ENCODE measurements at regions not wholly inside any gene's neighbourhood (a gene's known extent, or its start where the extent isn't known, plus 50 kb on each side); places are given as distances from the start of the nearest gene placed in this dataset.

DNA sequence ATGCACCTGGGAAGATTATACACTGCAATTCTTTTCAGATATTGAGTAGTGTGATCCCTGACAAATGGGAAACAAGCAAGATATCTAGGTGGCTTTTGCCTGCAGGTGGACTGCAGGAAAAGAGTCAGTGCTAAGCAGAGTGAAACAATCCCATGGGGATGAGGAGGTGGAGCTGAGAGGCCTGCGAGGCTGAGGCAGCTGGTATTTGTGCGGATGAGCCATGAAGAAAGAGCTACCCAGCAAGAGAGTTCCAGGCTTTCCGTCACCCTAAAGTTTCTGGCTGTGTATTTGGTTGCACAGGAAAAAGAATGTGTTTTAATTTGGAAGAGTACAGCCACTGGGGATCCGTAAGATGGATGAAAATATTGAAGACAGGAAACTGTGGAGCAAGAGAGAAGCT, 714.1 kb upstream of the COBL start:
- H3K4me3 ChIP-seq (ENCODE audit: low read length), result no peak overlapping the region
- H3K27me3 ChIP-seq (ENCODE audit: control insufficient read depth, insufficient read depth), result no peaks in the 10 kb centered on the region
- WGBS, result 52% methylated on average over 4 of the region's 4 CpGs
- ATAC-seq (peak in 1 of 2 donors; percentile 60), DNase-seq (no peak)
- H3K4me1 ChIP-seq (ENCODE audit: control insufficient read depth, insufficient read depth, low read length), result no peaks in the 10 kb centered on the region
- H3K27ac ChIP-seq (ENCODE audit: low read length), result no peak overlapping the region
- intact Hi-C loops (cut with DNase I), result no loop called here
- H3K9me3 ChIP-seq (ENCODE audit: control insufficient read depth, low read length), result no peaks in the 10 kb centered on the region

DNA sequence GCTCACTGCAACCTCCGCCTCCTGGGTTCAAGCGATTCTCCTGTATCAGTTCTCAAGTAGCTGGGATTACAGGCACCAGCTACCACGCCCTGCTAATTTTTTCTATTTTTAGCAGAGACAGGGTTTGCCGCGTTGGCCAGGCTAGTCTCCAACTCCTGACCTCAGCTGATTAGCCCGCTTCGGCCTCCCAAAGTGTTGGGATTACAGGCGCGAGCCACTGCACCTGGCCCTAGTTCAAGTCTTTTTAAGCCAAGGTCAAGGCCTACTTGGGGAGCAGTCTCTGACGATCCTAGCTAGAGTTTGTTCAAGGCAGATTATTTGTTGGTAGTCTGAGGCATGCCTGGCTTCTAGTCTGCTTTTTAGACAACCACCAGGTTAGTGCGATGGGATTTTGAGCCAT, 709.5 kb upstream of the COBL start:
- Histone ChIP-seq H3K27ac (ENCODE audit: low read length) (no peak overlapping the region), H3K27me3 (ENCODE audit: control insufficient read depth, insufficient read depth) (no peaks in the 10 kb centered on the region), H3K4me1 (ENCODE audit: control insufficient read depth, insufficient read depth, low read length) (no peaks in the 10 kb centered on the region), H3K9me3 (ENCODE audit: control insufficient read depth, low read length) (no peaks in the 10 kb centered on the region), H3K4me3 (ENCODE audit: low read length) (no peak overlapping the region)
- DNase-seq (peak in 2 of 3 donors; percentile 30 to 53), ATAC-seq (peak; percentile 41 to 43)
- WGBS, result 54% methylated on average over 11 of the region's 11 CpGs
- intact Hi-C loops (cut with DNase I), result no loop called here

DNA sequence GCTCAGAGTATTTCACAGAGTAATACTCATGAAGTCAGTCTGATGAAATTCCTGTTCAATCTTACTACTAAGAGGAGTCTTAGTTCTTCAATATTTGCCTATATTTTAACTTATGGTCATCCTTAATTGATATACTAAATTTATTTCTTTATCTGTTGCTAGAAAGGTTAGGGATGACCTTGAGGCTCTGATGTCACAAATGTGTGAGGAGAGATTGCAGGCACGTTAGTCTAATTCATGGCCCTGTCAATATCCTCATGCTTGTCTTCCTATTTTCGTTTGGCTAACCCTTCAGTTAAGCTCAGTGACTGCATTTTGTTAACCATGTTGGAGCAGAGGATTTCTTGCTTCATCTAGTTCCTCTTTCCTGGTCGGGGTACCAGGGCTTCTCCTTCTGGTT, 704.7 kb upstream of the COBL start:
- no peak overlapping the region for H3K27ac ChIP-seq (ENCODE audit: low read length)
- no peak for DNase-seq
- intact Hi-C loops (cut with DNase I), result no loop called here
- no peaks in the 10 kb centered on the region for H3K27me3 ChIP-seq (ENCODE audit: control insufficient read depth, insufficient read depth)
- H3K4me3 ChIP-seq (ENCODE audit: low read length), result no peak overlapping the region
- ATAC-seq, result no peak
- peaks cover 2% of the 10 kb centered on the region for H3K9me3 ChIP-seq (ENCODE audit: control insufficient read depth, low read length)
- H3K4me1 ChIP-seq (ENCODE audit: control insufficient read depth, insufficient read depth, low read length), result no peaks in the 10 kb centered on the region
- WGBS, result 19% methylated on average over 3 of the region's 3 CpGs

DNA sequence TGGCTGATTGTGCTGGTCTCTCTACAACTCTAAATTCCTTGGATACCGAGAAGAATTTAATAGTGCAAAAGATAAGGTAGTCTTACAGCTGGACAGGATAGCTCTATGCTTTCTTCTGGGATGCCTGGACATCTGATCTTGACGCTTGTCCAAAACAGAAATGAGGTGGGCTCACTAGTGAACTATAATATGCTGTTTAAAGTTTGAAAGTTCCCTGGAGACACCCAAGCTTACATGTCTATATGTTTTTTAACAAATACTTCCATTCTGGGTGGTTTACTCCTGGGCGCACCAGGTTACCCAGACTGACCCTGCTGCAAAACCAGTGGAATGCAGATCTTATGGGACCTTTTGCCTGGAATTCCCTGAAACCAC, 702.1 kb upstream of the COBL start:
- ATAC-seq (no peak), DNase-seq (no peak)
- no peaks in the 10 kb centered on the region for H3K4me1 ChIP-seq (ENCODE audit: control insufficient read depth, insufficient read depth, low read length)

DNA sequence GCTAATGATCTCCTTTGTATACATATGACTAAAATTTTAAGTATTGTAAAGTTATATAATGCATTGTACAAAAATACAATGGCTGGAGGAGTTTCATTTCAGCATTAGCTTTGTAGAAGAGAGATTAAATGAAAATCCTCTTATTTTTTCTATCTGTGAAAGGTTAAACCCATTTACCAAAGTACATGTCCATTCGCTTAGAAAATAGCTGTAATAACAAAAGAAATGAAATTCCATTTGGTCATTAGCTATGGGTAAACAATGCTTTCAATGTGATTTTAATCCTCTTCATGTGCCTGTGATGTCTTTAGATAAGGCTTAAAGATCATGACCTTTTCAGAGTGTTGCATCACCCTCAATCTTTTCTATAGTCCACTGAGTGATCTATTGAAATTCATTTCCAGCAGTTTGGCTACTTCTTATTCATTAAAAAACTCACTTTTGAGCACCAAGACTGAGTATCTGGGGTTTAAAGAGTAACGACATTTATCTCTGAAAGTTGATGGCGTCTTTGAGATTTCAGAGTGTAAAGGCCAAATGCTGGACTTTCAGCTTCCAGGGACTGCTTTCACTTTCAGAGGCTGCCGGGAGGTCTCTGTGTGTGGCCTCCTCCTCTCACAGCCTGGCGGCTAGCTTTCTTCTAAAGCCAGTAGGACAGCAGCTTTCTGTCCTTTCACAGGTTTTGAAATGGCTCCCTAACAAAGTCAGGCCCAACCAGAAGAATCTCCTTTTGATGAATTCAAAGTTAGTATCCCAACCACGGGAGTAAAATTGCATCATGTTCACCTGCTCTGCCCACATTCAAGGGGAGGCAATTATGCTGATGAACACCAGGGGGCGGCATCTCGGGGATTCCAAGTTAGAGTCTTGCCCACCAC, 701.4 kb upstream of the COBL start:
- Histone ChIP-seq H3K4me1 (ENCODE audit: control insufficient read depth, insufficient read depth, low read length) (no peaks in the 10 kb centered on the region), H3K27me3 (ENCODE audit: control insufficient read depth, insufficient read depth) (no peaks in the 10 kb centered on the region), H3K9me3 (ENCODE audit: control insufficient read depth, low read length) (peaks cover 2% of the 10 kb centered on the region), H3K4me3 (ENCODE audit: low read length) (no peak overlapping the region), H3K27ac (ENCODE audit: low read length) (no peak overlapping the region)
- intact Hi-C loops (cut with DNase I), result loop anchor here in 1 of 4 donors (10.0 kb wide), 1 partner anchor 63 kb away; no protein-coding TSS in a partner anchor
- WGBS, result 63% methylated on average over 8 of the region's 8 CpGs
- DNase-seq (peak in 1 of 3 donors; percentile 35), ATAC-seq (no peak)

More for the DNA sequence above, 702.1 kb upstream of the COBL start:
- WGBS, result 80% methylated on average over 3 of the region's 3 CpGs
- Histone ChIP-seq H3K27ac (ENCODE audit: low read length) (no peak overlapping the region), H3K27me3 (ENCODE audit: control insufficient read depth, insufficient read depth) (no peaks in the 10 kb centered on the region), H3K9me3 (ENCODE audit: control insufficient read depth, low read length) (peaks cover 2% of the 10 kb centered on the region), H3K4me3 (ENCODE audit: low read length) (no peak overlapping the region)
- intact Hi-C loops (cut with DNase I), result loop anchor here in 1 of 4 donors (10.0 kb wide), 1 partner anchor 64 kb away; no protein-coding TSS in a partner anchor

DNA sequence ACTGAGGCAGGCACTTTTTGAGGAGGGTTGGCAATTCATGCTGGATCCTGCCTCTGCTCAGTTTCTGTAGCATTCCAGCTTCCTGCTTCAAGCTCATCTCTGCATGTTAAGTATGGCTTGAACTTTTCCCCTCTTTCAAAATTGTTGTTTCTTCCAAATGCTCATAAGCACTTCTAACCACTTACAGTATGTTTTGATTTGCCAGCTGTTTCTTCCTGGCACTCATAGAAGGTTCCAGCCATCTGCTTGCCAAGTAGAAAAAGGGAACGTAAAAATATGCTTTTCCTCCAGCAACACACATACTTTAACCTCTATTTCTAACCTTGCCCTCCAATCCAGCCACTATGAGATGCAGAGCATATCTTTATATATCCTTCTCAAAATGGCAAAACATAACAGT, 692.6 kb upstream of the COBL start:
- intact Hi-C loops (cut with DNase I), result no loop called here
- no peak overlapping the region for H3K4me3 ChIP-seq (ENCODE audit: low read length)
- no peak for ATAC-seq
- H3K27ac ChIP-seq (ENCODE audit: low read length), result no peak overlapping the region
- 33% methylated on average over 1 of the region's 1 CpG for WGBS
- DNase-seq, result no peak
- H3K4me1 ChIP-seq (ENCODE audit: control insufficient read depth, insufficient read depth, low read length), result no peaks in the 10 kb centered on the region
- no peaks in the 10 kb centered on the region for H3K9me3 ChIP-seq (ENCODE audit: control insufficient read depth, low read length)
- no peaks in the 10 kb centered on the region for H3K27me3 ChIP-seq (ENCODE audit: control insufficient read depth, insufficient read depth)

DNA sequence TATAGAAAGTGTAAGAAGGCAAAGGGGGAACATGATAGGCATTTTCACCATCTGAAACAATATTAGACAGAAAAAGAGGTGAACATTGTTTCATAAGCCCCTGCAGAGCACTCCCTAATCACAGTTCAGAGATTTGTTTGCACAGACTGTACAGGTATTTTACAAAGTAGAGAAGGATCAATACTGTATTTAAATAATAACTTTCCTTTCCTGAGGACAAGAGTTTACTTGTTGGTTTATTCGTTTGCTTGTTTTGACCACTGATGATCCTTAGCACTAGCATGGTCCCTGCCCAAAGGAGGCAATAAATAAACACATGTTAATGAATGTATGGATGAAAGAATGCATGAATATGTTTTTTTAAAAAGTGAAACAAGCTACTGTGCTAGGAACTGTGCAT, 690.1 kb upstream of the COBL start:
- Histone ChIP-seq H3K27ac (ENCODE audit: low read length) (no peak overlapping the region), H3K4me1 (ENCODE audit: control insufficient read depth, insufficient read depth, low read length) (no peaks in the 10 kb centered on the region), H3K4me3 (ENCODE audit: low read length) (no peak overlapping the region), H3K27me3 (ENCODE audit: control insufficient read depth, insufficient read depth) (no peaks in the 10 kb centered on the region), H3K9me3 (ENCODE audit: control insufficient read depth, low read length) (no peaks in the 10 kb centered on the region)
- WGBS, result 85% methylated on average over 1 of the region's 1 CpG
- DNase-seq (no peak), ATAC-seq (no peak)
- intact Hi-C loops (cut with DNase I), result no loop called here

DNA sequence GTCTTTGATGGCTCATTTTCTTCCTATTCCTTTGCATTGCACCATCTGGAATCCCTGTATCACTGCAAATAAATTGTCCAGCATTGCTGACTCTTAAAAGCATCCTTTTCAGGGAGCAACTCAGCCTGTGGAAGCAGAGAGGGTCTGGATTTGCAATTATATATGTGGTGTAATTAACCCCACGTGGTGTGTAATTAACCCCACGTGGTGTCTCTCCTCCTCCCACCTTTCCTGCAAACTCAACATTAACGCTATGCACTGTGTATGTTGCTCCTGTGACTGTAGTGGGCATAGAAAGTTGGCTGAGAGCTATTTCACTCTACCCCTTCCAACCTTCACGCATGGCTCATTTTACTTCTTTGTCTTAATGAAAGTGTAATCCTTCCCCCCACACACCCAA, 689.0 kb upstream of the COBL start:
- no peaks in the 10 kb centered on the region for H3K9me3 ChIP-seq (ENCODE audit: control insufficient read depth, low read length)
- no peaks in the 10 kb centered on the region for H3K27me3 ChIP-seq (ENCODE audit: control insufficient read depth, insufficient read depth)
- intact Hi-C loops (cut with DNase I), result no loop called here
- H3K4me3 ChIP-seq (ENCODE audit: low read length), result no peak overlapping the region
- no peak for DNase-seq
- ATAC-seq, result no peak
- H3K4me1 ChIP-seq (ENCODE audit: control insufficient read depth, insufficient read depth, low read length), result no peaks in the 10 kb centered on the region
- 68% methylated on average over 4 of the region's 4 CpGs for WGBS
- H3K27ac ChIP-seq (ENCODE audit: low read length), result no peak overlapping the region

DNA sequence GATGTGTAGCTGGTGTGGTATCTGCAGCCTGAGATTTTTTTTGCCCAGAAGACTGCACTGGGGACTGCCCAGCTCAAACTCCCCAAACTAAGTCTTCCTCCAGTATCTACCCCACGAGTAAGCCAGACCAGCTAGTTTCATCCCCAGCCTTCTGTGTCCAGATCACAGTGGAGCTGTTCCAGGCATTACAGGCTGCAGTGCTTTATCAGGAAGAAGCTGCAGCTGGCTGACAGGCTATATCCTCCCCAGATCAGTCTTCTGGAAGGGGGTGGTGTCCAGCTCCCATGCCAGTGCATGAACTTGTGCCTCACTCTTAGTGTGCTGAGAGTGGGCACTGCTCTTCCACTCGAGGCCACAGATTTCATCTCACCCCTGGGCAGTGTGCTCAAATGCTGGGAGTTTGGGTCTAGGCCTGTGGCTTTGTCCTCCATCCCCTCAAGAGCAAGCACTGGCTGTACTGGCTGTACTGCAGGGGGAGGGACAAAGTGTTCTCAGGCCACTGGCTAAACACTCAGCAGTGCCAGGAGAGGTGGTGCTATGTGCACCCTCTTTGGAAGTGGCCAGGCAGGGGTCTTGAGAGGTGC, 679.1 kb upstream of the COBL start:
- 36% methylated on average over 2 of the region's 2 CpGs for WGBS
- ATAC-seq, result peak in 1 of 2 donors; percentile 18
- no peaks in the 10 kb centered on the region for H3K4me1 ChIP-seq (ENCODE audit: control insufficient read depth, insufficient read depth, low read length)

DNA sequence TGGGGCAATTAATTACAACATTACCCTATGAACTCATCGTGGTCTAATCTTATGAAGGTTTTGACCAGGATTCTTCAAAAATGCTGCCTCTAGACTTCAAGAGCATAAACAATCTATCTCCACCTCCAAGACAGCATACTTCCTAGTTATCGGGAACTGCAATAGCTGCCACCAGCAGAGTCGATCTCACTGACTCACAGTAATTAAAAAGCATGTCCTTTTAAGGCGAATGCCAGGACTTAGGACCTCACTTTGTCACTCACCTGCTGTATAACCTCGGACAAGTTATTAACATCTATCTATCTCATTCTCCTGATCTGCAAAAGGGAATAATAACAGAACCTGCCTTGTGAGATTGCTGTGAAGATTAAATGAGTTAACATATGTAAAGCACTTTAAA, 666.0 kb upstream of the COBL start:
- no peak for ATAC-seq

More for the DNA sequence above, 679.1 kb upstream of the COBL start:
- Histone ChIP-seq H3K4me3 (ENCODE audit: low read length) (no peak overlapping the region), H3K9me3 (ENCODE audit: control insufficient read depth, low read length) (no peaks in the 10 kb centered on the region), H3K27me3 (ENCODE audit: control insufficient read depth, insufficient read depth) (no peaks in the 10 kb centered on the region), H3K27ac (ENCODE audit: low read length) (no peak overlapping the region)
- DNase-seq, result peak in 1 of 3 donors; percentile 10
- intact Hi-C loops (cut with DNase I), result no loop called here

DNA sequence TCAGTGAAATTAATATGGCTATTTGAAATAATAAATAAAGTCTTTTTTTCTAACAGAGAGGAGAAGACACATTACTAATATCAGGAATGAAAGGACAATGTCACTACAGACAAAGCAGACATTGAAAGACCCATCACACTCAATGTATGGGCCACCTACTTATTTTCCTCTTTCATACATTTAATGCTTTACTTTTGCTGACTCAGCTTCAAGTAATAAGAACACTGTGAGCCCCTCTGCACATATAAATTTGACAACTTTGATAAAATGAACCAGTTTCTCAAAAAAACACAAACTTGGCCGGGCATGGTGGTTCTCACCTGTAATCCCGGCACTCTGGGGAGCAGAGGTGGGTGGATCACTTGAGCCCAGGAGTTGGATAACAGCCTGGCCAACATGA, 664.2 kb upstream of the COBL start:
- no peak for DNase-seq
- WGBS, result 84% methylated on average over 2 of the region's 2 CpGs
- H3K27ac ChIP-seq (ENCODE audit: low read length), result no peak overlapping the region
- no peaks in the 10 kb centered on the region for H3K9me3 ChIP-seq (ENCODE audit: control insufficient read depth, low read length)
- no peaks in the 10 kb centered on the region for H3K27me3 ChIP-seq (ENCODE audit: control insufficient read depth, insufficient read depth)
- H3K4me1 ChIP-seq (ENCODE audit: control insufficient read depth, insufficient read depth, low read length), result no peaks in the 10 kb centered on the region
- no peak for ATAC-seq
- intact Hi-C loops (cut with DNase I), result no loop called here
- no peak overlapping the region for H3K4me3 ChIP-seq (ENCODE audit: low read length)

More for the DNA sequence above, 666.0 kb upstream of the COBL start:
- no peaks in the 10 kb centered on the region for H3K4me1 ChIP-seq (ENCODE audit: control insufficient read depth, insufficient read depth, low read length)
- no peaks in the 10 kb centered on the region for H3K9me3 ChIP-seq (ENCODE audit: control insufficient read depth, low read length)
- no peak overlapping the region for H3K4me3 ChIP-seq (ENCODE audit: low read length)
- 54% methylated on average over 5 of the region's 5 CpGs for WGBS
- intact Hi-C loops (cut with DNase I), result no loop called here
- DNase-seq, result no peak
- H3K27me3 ChIP-seq (ENCODE audit: control insufficient read depth, insufficient read depth), result no peaks in the 10 kb centered on the region
- no peak overlapping the region for H3K27ac ChIP-seq (ENCODE audit: low read length)
